ENCODE measurements at regions not wholly inside any gene's neighbourhood (a gene's known extent, or its start where the extent isn't known, plus 50 kb on each side); places are given as distances from the start of the nearest gene placed in this dataset.

- H3K9me2 ChIP-seq (replicated peaks; ENCODE audit: control insufficient read depth, low read length): no peaks in the 10 kb centered on the region
- TF ChIP-seq, protein P1, sequence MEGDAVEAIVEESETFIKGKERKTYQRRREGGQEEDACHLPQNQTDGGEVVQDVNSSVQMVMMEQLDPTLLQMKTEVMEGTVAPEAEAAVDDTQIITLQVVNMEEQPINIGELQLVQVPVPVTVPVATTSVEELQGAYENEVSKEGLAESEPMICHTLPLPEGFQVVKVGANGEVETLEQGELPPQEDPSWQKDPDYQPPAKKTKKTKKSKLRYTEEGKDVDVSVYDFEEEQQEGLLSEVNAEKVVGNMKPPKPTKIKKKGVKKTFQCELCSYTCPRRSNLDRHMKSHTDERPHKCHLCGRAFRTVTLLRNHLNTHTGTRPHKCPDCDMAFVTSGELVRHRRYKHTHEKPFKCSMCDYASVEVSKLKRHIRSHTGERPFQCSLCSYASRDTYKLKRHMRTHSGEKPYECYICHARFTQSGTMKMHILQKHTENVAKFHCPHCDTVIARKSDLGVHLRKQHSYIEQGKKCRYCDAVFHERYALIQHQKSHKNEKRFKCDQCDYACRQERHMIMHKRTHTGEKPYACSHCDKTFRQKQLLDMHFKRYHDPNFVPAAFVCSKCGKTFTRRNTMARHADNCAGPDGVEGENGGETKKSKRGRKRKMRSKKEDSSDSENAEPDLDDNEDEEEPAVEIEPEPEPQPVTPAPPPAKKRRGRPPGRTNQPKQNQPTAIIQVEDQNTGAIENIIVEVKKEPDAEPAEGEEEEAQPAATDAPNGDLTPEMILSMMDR (IDR thresholded peaks at IDR 0.05; ENCODE audit: low read depth, low read length, poor library complexity, severe bottlenecking): no peak
- no peak for TF ChIP-seq EZH2phosphoT487 (IDR thresholded peaks at IDR 0.05; ENCODE audit: borderline replicate concordance, low read length)
- H3K27me3 ChIP-seq (ENCODE audit: control insufficient read depth, low read length): no peaks in the 10 kb centered on the region
- no peaks in the 10 kb centered on the region for H3K4me1 ChIP-seq (ENCODE audit: control insufficient read depth, low read length)
- no peaks in the 10 kb centered on the region for H3F3A ChIP-seq (ENCODE audit: control insufficient read depth, insufficient read depth)
- H3K79me2 ChIP-seq (ENCODE audit: control insufficient read depth, low read length): no peaks in the 10 kb centered on the region
- no peak overlapping the region for H3K4me3 ChIP-seq (ENCODE audit: low read length)
- no peaks in the 10 kb centered on the region for H4K20me1 ChIP-seq (ENCODE audit: control insufficient read depth, insufficient read depth, low read depth, low read length)
- no peaks in the 10 kb centered on the region for H3K9me3 ChIP-seq (ENCODE audit: control insufficient read depth, insufficient read depth, low read length)
- H3K4me2 ChIP-seq (ENCODE audit: low read length): no peak overlapping the region
- H3K36me3 ChIP-seq (ENCODE audit: control insufficient read depth, low read length): no peaks in the 10 kb centered on the region
- no peak overlapping the region for H3K27ac ChIP-seq (ENCODE audit: low read depth, low read length)
Observed at GRCh38 chr6:164325168-164325567, 910.6 kb downstream of the QKI start.

DNA sequence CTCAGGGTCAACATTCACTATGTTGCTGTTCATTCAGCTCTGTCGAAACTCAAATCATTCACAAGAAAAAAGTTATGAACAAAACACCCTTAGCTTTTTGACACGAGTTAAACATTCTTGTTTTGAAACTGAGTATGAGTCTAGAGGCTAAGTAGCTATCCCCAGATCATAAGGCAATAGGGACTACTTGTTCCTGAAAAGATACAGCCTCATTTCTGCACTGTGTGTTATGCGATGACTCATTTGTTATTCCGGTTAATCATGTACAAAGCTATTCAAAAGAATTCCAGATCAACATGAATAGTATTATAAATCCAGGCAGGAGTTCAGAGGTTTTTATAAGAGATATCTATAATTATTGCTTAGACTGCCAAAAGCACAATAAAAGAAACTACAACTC lies 908.0 kb downstream of the QKI start:
- no peaks in the 10 kb centered on the region for H3K36me3 ChIP-seq (ENCODE audit: control insufficient read depth, low read length)
- no peaks in the 10 kb centered on the region for H3K27me3 ChIP-seq (ENCODE audit: control insufficient read depth, low read length)
- H3K27ac ChIP-seq (ENCODE audit: low read depth, low read length): no peak overlapping the region
- no peaks in the 10 kb centered on the region for H3F3A ChIP-seq (ENCODE audit: control insufficient read depth, insufficient read depth)
- TF ChIP-seq, protein P1 (IDR thresholded peaks at IDR 0.05; ENCODE audit: low read depth, low read length, poor library complexity, severe bottlenecking): no peak
- no peak for TF ChIP-seq EZH2phosphoT487 (IDR thresholded peaks at IDR 0.05; ENCODE audit: borderline replicate concordance, low read length)
- H3K79me2 ChIP-seq (ENCODE audit: control insufficient read depth, low read length): no peaks in the 10 kb centered on the region
- H3K9me2 ChIP-seq (replicated peaks; ENCODE audit: control insufficient read depth, low read length): no peaks in the 10 kb centered on the region
- H3K9me3 ChIP-seq (ENCODE audit: control insufficient read depth, insufficient read depth, low read length): no peaks in the 10 kb centered on the region
- no peaks in the 10 kb centered on the region for H4K20me1 ChIP-seq (ENCODE audit: control insufficient read depth, insufficient read depth, low read depth, low read length)
- H3K4me1 ChIP-seq (ENCODE audit: control insufficient read depth, low read length): no peaks in the 10 kb centered on the region
- no peak overlapping the region for H3K4me2 ChIP-seq (ENCODE audit: low read length)
- no peak overlapping the region for H3K4me3 ChIP-seq (ENCODE audit: low read length)

DNA sequence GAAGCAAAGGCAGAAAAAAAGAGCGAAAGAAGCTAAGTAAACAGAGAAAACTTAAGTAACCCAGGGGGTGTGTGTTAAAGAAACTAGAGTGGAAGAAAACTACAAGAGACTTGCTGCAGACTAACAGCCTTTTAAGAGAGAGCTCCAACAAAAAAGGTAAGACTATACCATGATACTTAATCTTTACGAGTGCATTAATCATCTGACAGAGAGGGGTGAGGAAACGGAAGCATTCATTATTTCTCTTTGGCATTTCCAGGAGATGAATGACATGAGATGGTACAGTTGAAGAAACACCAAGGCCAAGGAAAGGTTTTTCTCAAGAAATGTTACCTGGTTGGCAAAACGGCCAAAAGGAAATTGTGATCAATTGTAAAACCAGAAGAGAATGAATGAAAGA lies 906.8 kb downstream of the QKI start:
- H3F3A ChIP-seq (ENCODE audit: control insufficient read depth, insufficient read depth): no peaks in the 10 kb centered on the region
- TF ChIP-seq, protein P1 (IDR thresholded peaks at IDR 0.05; ENCODE audit: low read depth, low read length, poor library complexity, severe bottlenecking): no peak
- no peak for TF ChIP-seq EZH2phosphoT487 (IDR thresholded peaks at IDR 0.05; ENCODE audit: borderline replicate concordance, low read length)
- H3K4me3 ChIP-seq (ENCODE audit: low read length): no peak overlapping the region
- no peaks in the 10 kb centered on the region for H3K9me2 ChIP-seq (replicated peaks; ENCODE audit: control insufficient read depth, low read length)
- no peaks in the 10 kb centered on the region for H3K36me3 ChIP-seq (ENCODE audit: control insufficient read depth, low read length)
- H3K27ac ChIP-seq (ENCODE audit: low read depth, low read length): no peak overlapping the region
- no peaks in the 10 kb centered on the region for H3K27me3 ChIP-seq (ENCODE audit: control insufficient read depth, low read length)
- H3K4me2 ChIP-seq (ENCODE audit: low read length): no peak overlapping the region
- H4K20me1 ChIP-seq (ENCODE audit: control insufficient read depth, insufficient read depth, low read depth, low read length): no peaks in the 10 kb centered on the region
- H3K4me1 ChIP-seq (ENCODE audit: control insufficient read depth, low read length): no peaks in the 10 kb centered on the region
- no peaks in the 10 kb centered on the region for H3K9me3 ChIP-seq (ENCODE audit: control insufficient read depth, insufficient read depth, low read length)
- H3K79me2 ChIP-seq (ENCODE audit: control insufficient read depth, low read length): no peaks in the 10 kb centered on the region

DNA sequence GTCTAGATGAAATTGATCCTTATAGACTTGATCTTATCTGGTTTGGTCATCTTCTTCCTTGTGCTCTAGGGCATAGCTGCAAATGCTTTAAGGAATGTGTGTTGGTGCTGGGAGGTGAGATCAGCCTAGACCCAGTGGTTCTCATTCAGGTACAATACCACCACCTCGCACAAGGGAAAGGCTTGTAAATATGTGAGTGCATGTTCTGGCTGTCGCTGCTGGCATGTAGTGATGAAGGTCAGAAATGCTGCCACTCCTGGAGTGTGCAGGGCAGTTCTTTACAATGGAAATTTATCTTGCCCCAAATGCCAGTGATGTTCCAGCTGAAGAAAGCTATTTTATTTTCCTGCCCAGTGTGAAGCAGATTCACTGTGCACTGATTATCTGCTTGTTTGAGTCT lies 900.9 kb downstream of the QKI start:
- Histone ChIP-seq H3K27ac (ENCODE audit: low read depth, low read length) (no peak overlapping the region), H3F3A (ENCODE audit: control insufficient read depth, insufficient read depth) (no peaks in the 10 kb centered on the region), H3K36me3 (ENCODE audit: control insufficient read depth, low read length) (no peaks in the 10 kb centered on the region), H3K9me2 (replicated peaks; ENCODE audit: control insufficient read depth, low read length) (no peaks in the 10 kb centered on the region), H3K4me2 (ENCODE audit: low read length) (no peak overlapping the region), H4K20me1 (ENCODE audit: control insufficient read depth, insufficient read depth, low read depth, low read length) (no peaks in the 10 kb centered on the region), H3K4me1 (ENCODE audit: control insufficient read depth, low read length) (no peaks in the 10 kb centered on the region), H3K27me3 (ENCODE audit: control insufficient read depth, low read length) (no peaks in the 10 kb centered on the region), H3K9me3 (ENCODE audit: control insufficient read depth, insufficient read depth, low read length) (no peaks in the 10 kb centered on the region), H3K79me2 (ENCODE audit: control insufficient read depth, low read length) (no peaks in the 10 kb centered on the region), H3K4me3 (ENCODE audit: low read length) (no peak overlapping the region)
- no peak for TF ChIP-seq EZH2phosphoT487 (IDR thresholded peaks at IDR 0.05; ENCODE audit: borderline replicate concordance, low read length)
- TF ChIP-seq, protein P1 (IDR thresholded peaks at IDR 0.05; ENCODE audit: low read depth, low read length, poor library complexity, severe bottlenecking): no peak
